ENCODE measurements at regions not wholly inside any gene's neighbourhood (a gene's known extent, or its start where the extent isn't known, plus 50 kb on each side); places are given as distances from the start of the nearest gene placed in this dataset.

- no peaks in the 10 kb centered on the region for H3K36me3 Mint-ChIP-seq (ENCODE audit: low read depth)
- H3K27ac Mint-ChIP-seq (ENCODE audit: unreplicated experiment): no peak overlapping the region
- H3K27me3 Mint-ChIP-seq (ENCODE audit: low read depth): peaks cover 1% of the 10 kb centered on the region
- no peak overlapping the region for H3K4me3 Mint-ChIP-seq (ENCODE audit: unreplicated experiment)
- no peak for DNase-seq (ENCODE audit: low spot score)
- H3K4me1 Mint-ChIP-seq (ENCODE audit: low read depth): no peaks in the 10 kb centered on the region
- peaks cover 20% of the 10 kb centered on the region for H3K9me3 Mint-ChIP-seq (ENCODE audit: low read depth)
- TF ChIP-seq, protein P1, sequence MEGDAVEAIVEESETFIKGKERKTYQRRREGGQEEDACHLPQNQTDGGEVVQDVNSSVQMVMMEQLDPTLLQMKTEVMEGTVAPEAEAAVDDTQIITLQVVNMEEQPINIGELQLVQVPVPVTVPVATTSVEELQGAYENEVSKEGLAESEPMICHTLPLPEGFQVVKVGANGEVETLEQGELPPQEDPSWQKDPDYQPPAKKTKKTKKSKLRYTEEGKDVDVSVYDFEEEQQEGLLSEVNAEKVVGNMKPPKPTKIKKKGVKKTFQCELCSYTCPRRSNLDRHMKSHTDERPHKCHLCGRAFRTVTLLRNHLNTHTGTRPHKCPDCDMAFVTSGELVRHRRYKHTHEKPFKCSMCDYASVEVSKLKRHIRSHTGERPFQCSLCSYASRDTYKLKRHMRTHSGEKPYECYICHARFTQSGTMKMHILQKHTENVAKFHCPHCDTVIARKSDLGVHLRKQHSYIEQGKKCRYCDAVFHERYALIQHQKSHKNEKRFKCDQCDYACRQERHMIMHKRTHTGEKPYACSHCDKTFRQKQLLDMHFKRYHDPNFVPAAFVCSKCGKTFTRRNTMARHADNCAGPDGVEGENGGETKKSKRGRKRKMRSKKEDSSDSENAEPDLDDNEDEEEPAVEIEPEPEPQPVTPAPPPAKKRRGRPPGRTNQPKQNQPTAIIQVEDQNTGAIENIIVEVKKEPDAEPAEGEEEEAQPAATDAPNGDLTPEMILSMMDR (IDR thresholded peaks at IDR 0.05): no peak
These were observed 326.5 kb downstream of the RPRM start for GRCh38 chr2:153152036-153152435.

DNA sequence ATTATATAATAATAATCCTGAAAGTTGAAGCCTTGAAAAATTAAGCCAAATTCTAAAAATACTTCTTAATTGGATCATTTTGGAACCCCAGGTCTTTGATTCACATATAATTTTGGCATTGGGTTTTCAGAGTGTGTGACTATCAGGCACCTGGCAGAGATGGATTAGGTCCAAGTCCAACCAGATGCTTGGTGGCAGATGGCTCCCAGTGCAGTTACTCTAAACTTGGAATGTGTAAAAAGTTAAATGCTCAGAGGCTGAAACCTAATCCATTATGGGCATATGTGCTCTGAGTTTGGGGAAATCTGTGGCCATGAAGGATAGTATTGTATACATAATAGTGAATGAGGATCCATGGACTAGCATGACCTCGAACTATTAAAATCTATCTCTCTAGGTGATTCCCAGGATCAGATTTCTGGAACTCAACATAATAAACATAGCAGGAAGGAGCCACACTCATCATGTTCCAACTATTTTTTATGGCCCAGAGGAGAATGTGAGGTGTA lies 333.0 kb downstream of the RPRM start:
- Mint-ChIP-seq H3K27me3 (ENCODE audit: low read depth) (peaks cover 4% of the 10 kb centered on the region), H3K9me3 (ENCODE audit: low read depth) (no peaks in the 10 kb centered on the region), H3K36me3 (ENCODE audit: low read depth) (no peaks in the 10 kb centered on the region), H3K27ac (ENCODE audit: unreplicated experiment) (no peak overlapping the region), H3K4me1 (ENCODE audit: low read depth) (no peaks in the 10 kb centered on the region), H3K4me3 (ENCODE audit: unreplicated experiment) (no peak overlapping the region)
- no peak for DNase-seq (ENCODE audit: low spot score)
- TF ChIP-seq, protein P1 (IDR thresholded peaks at IDR 0.05): no peak

DNA sequence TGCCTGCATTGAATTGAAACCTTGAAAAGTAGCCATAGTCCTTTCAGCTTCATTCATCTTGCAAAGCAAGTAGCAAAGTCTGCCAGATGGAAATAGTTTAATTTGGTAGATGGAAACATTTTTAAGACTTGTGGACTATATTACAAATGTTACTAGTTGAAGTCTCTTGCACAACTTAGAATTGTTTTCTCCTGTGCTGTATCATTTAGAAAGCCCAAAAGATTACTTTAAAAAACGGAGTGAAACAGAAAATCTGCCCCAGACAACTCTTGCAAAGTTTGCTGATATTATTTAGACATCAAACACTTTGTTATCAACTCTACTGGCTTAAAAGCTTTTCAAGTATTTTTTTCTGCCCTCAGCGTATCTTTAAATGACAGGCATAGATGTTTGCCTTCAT lies 335.0 kb downstream of the RPRM start:
- Mint-ChIP-seq H3K4me1 (ENCODE audit: low read depth) (no peaks in the 10 kb centered on the region), H3K4me3 (ENCODE audit: unreplicated experiment) (no peak overlapping the region), H3K36me3 (ENCODE audit: low read depth) (no peaks in the 10 kb centered on the region), H3K27ac (ENCODE audit: unreplicated experiment) (no peak overlapping the region), H3K9me3 (ENCODE audit: low read depth) (no peaks in the 10 kb centered on the region), H3K27me3 (ENCODE audit: low read depth) (peaks cover 7% of the 10 kb centered on the region)
- TF ChIP-seq, protein P1 (IDR thresholded peaks at IDR 0.05): no peak
- no peak for DNase-seq (ENCODE audit: low spot score)

DNA sequence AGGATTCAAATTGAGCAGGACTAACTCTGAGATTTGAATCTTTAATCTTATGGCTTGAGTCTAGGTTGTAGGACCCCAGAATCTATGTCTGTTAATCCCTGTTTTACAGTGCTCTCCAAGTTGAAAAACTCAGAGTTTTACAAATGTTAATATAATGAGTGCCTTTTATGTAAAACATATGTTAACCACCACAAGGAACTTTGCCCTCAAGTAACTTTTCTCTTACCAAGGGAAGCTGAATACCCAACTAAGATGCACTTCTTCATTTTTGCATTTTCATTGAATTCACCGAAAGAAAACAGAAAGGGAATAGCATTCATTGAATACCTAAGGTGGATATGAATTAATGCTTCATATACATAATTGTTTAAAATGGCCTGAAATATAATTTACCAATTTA lies 338.1 kb downstream of the RPRM start:
- Mint-ChIP-seq H3K9me3 (ENCODE audit: low read depth) (no peaks in the 10 kb centered on the region), H3K27ac (ENCODE audit: unreplicated experiment) (no peak overlapping the region), H3K36me3 (ENCODE audit: low read depth) (no peaks in the 10 kb centered on the region), H3K4me3 (ENCODE audit: unreplicated experiment) (no peak overlapping the region), H3K4me1 (ENCODE audit: low read depth) (no peaks in the 10 kb centered on the region), H3K27me3 (ENCODE audit: low read depth) (peaks cover 7% of the 10 kb centered on the region)
- TF ChIP-seq, protein P1 (IDR thresholded peaks at IDR 0.05): no peak
- DNase-seq (ENCODE audit: low spot score): no peak

DNA sequence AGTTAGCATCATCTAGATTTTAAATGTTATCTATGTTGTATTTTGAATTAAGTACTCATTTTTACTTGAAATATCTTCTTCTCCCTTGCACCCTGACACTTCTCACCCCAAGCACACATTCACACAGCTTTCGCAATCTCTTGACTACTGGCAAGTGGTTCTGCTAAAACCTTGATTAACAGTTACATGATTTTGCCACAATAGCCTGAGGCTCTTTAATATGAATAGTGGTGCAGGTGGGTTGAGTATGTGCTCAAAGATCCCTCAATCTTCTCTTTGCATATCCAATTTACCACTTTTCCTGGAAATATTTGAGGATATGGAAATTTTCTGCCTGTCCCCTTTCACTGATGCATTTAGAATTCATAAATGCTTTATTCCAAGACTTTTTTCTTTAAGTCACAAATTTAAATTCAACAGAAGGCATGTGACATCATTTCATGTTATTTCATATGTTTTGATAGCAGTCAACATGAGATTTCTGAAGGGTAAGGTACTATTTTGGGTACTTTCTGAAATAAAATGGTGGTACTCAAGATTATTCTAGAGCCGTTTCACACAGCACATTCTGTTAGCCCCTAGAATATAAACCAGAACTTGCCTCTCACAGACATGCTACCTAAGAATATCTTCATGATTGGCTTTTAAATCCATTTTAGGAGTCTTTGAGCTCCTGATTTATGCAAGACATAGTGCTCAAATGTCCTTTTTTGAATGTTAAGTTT lies 339.7 kb downstream of the RPRM start:
- peaks cover 7% of the 10 kb centered on the region for H3K27me3 Mint-ChIP-seq (ENCODE audit: low read depth)
- no peak for DNase-seq (ENCODE audit: low spot score)
- TF ChIP-seq, protein P1 (IDR thresholded peaks at IDR 0.05): no peak
- H3K4me1 Mint-ChIP-seq (ENCODE audit: low read depth): no peaks in the 10 kb centered on the region
- no peak overlapping the region for H3K4me3 Mint-ChIP-seq (ENCODE audit: unreplicated experiment)
- no peaks in the 10 kb centered on the region for H3K9me3 Mint-ChIP-seq (ENCODE audit: low read depth)
- H3K36me3 Mint-ChIP-seq (ENCODE audit: low read depth): no peaks in the 10 kb centered on the region
- no peak overlapping the region for H3K27ac Mint-ChIP-seq (ENCODE audit: unreplicated experiment)
